MM.1S (cell line): ENCODE measurements at regions not wholly inside any gene's neighbourhood (a gene's known extent, or its start where the extent isn't known, plus 50 kb on each side); places are given as distances from the start of the nearest gene placed in this dataset.

ENCODE experiments used
- DNase-seq: peaks from one replicate; pipeline ENCODE4 v3.0.0-alpha.2; 2015
- H2AFZ ChIP-seq: fragments of 300-600 bp; sonication (generic); 2 replicates; pipeline ENCODE4 v1.6.0; 2016; ENCODE audit warnings: antibody characterized with exemption, low read length
- H3F3A ChIP-seq: fragments of 300-600 bp; sonication (generic); 2 replicates; pipeline ENCODE4 v1.6.1; 2016; ENCODE audit warnings: mild to moderate bottlenecking, antibody characterized with exemption, low read length, moderate library complexity, mixed read lengths; ENCODE audit not compliant: insufficient read depth
- H3K27ac ChIP-seq: fragments of 300-600 bp; sonication (generic); 2 replicates; pipeline ENCODE4 v1.5.1; 2016; ENCODE audit warnings: mild to moderate bottlenecking, low read length
- H3K27me3 ChIP-seq: fragments of 300-600 bp; sonication (generic); replicated peaks from 2 replicates; pipeline ENCODE4 v1.6.0; 2016; ENCODE audit warnings: low read length; ENCODE audit not compliant: insufficient read depth
- H3K36me3 ChIP-seq: fragments of 300-600 bp; sonication (generic); replicated peaks from 2 replicates; pipeline ENCODE4 v1.6.1; 2016; ENCODE audit warnings: mild to moderate bottlenecking, low read length, mixed read lengths; ENCODE audit not compliant: insufficient read depth
- H3K4me1 ChIP-seq: fragments of 300-600 bp; sonication (generic); 2 replicates; pipeline ENCODE4 v1.6.1; 2016; ENCODE audit warnings: low read length, mixed read lengths
- H3K4me2 ChIP-seq: fragments of 300-600 bp; sonication (generic); 2 replicates; pipeline ENCODE4 v1.6.0; 2016; ENCODE audit warnings: low read depth, low read length
- H3K4me3 ChIP-seq: fragments of 300-600 bp; sonication (generic); 2 replicates; pipeline ENCODE4 v1.5.1; 2016; ENCODE audit warnings: low read length, mixed read lengths
- H3K79me2 ChIP-seq: fragments of 300-600 bp; sonication (generic); 2 replicates; pipeline ENCODE4 v1.6.1; 2016; ENCODE audit warnings: mixed run types, low read length, mixed read lengths
- H3K9ac ChIP-seq: fragments of 300-600 bp; sonication (generic); 2 replicates; pipeline ENCODE4 v1.6.1; 2016; ENCODE audit warnings: low read length, mixed read lengths
- H3K9me2 ChIP-seq: fragments of 300-600 bp; sonication (generic); replicated peaks from 2 replicates; pipeline ENCODE4 v1.6.1; 2016; ENCODE audit warnings: mild to moderate bottlenecking, low read length, mixed read lengths; ENCODE audit not compliant: insufficient read depth
- H3K9me3 ChIP-seq: fragments of 300-600 bp; sonication (generic); replicated peaks from 2 replicates; pipeline ENCODE4 v1.6.1; 2016; ENCODE audit warnings: mild to moderate bottlenecking, low read length, mixed read lengths; ENCODE audit not compliant: insufficient read depth
- H4K20me1 ChIP-seq: fragments of 300-600 bp; sonication (generic); 2 replicates; pipeline ENCODE4 v1.6.1; 2016; ENCODE audit warnings: mild to moderate bottlenecking, low read length, moderate library complexity, mixed read lengths; ENCODE audit not compliant: insufficient read depth
- EZH2 ChIP-seq: fragments of 300-600 bp; sonication (generic); optimal IDR thresholded peaks from 2 replicates; pipeline ENCODE3; 2017; ENCODE audit warnings: low read depth, mild to moderate bottlenecking, antibody characterized with exemption, low read length, mixed read lengths
- EZH2phosphoT487 ChIP-seq: fragments of 300-600 bp; sonication (generic); IDR thresholded peaks from 2 replicates; pipeline ENCODE4 v1.6.1; 2018; ENCODE audit warnings: antibody characterized with exemption, low read length
- TF ChIP-seq, protein P1 (sequence below): fragments of 300-600 bp; sonication (generic); IDR thresholded peaks from 2 replicates; pipeline ENCODE4 v1.5.1; 2016; ENCODE audit warnings: antibody characterized with exemption, low read length, mixed read lengths

GRCh38 chr16:76897816-76898215 is 293.2 kb upstream of the MON1B start:
- Histone ChIP-seq H3K4me3 (no peak overlapping the region), H4K20me1 (no peaks in the 10 kb centered on the region), H3K9me2 (no peaks in the 10 kb centered on the region), H3K27me3 (no peaks in the 10 kb centered on the region), H2AFZ (no peak overlapping the region), H3F3A (no peaks in the 10 kb centered on the region), H3K79me2 (no peaks in the 10 kb centered on the region), H3K4me2 (no peak overlapping the region), H3K9me3 (no peaks in the 10 kb centered on the region), H3K4me1 (no peaks in the 10 kb centered on the region), H3K9ac (no peak overlapping the region), H3K36me3 (no peaks in the 10 kb centered on the region), H3K27ac (no peak overlapping the region)
- no peak for DNase-seq
- TF ChIP-seq EZH2 (no peak), EZH2phosphoT487 (no peak)
- TF ChIP-seq, protein P1, sequence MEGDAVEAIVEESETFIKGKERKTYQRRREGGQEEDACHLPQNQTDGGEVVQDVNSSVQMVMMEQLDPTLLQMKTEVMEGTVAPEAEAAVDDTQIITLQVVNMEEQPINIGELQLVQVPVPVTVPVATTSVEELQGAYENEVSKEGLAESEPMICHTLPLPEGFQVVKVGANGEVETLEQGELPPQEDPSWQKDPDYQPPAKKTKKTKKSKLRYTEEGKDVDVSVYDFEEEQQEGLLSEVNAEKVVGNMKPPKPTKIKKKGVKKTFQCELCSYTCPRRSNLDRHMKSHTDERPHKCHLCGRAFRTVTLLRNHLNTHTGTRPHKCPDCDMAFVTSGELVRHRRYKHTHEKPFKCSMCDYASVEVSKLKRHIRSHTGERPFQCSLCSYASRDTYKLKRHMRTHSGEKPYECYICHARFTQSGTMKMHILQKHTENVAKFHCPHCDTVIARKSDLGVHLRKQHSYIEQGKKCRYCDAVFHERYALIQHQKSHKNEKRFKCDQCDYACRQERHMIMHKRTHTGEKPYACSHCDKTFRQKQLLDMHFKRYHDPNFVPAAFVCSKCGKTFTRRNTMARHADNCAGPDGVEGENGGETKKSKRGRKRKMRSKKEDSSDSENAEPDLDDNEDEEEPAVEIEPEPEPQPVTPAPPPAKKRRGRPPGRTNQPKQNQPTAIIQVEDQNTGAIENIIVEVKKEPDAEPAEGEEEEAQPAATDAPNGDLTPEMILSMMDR = no peak

DNA sequence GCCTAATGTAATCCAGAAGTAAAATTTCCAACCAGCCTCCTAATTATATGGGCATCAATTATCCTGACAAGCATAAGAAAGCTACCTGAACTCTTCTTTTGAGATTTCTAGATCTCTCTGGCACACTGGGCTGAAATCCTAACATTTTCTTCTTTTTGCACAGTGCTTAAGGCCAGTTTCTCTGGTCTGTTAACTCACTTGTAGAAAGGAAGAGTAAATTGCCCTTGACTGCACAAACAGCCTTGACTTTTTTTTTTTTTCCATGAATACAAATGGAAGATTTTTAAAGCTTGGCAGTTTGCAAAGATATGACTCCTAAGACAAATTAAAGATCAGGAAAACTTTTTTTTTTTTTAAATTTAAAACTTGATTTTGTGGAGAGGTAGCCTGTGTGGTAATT is 291.2 kb upstream of the MON1B start:
- no peak overlapping the region for H2AFZ ChIP-seq
- no peaks in the 10 kb centered on the region for H3K36me3 ChIP-seq
- no peak overlapping the region for H3K9ac ChIP-seq
- H3K4me3 ChIP-seq = no peak overlapping the region
- no peak overlapping the region for H3K27ac ChIP-seq
- no peaks in the 10 kb centered on the region for H3F3A ChIP-seq
- H3K9me2 ChIP-seq = no peaks in the 10 kb centered on the region
- no peaks in the 10 kb centered on the region for H3K79me2 ChIP-seq
- no peaks in the 10 kb centered on the region for H3K9me3 ChIP-seq
- no peak overlapping the region for H3K4me2 ChIP-seq
- H3K27me3 ChIP-seq = no peaks in the 10 kb centered on the region
- no peak for DNase-seq
- TF ChIP-seq EZH2 = no peak
- no peak for TF ChIP-seq EZH2phosphoT487
- TF ChIP-seq, protein P1 = no peak
- H3K4me1 ChIP-seq = no peaks in the 10 kb centered on the region
- H4K20me1 ChIP-seq = no peaks in the 10 kb centered on the region

- Histone ChIP-seq H3K4me3 (no peak overlapping the region), H3K9me3 (no peaks in the 10 kb centered on the region), H4K20me1 (no peaks in the 10 kb centered on the region), H3K9me2 (no peaks in the 10 kb centered on the region), H3K27me3 (no peaks in the 10 kb centered on the region), H3K9ac (no peak overlapping the region), H3K4me2 (no peak overlapping the region), H3K79me2 (no peaks in the 10 kb centered on the region), H3F3A (no peaks in the 10 kb centered on the region), H2AFZ (no peak overlapping the region), H3K36me3 (no peaks in the 10 kb centered on the region), H3K4me1 (no peaks in the 10 kb centered on the region), H3K27ac (no peak overlapping the region)
- TF ChIP-seq, protein P1 = no peak
- TF ChIP-seq EZH2phosphoT487 (no peak), EZH2 (no peak)
- DNase-seq = no peak
These were observed 290.4 kb upstream of the MON1B start for GRCh38 chr16:76900285-76901263.
